BJ (cell line): ENCODE measurements at regions not wholly inside any gene's neighbourhood (a gene's known extent, or its start where the extent isn't known, plus 50 kb on each side); places are given as distances from the start of the nearest gene placed in this dataset.

ENCODE experiments used
- CTCF ChIA-PET: fragments of 350-600 bp; formaldehyde crosslinking; extraction: SDS; loops from one replicate; lab custom pipeline; 2021; ENCODE audit warnings: antibody characterized with exemption, inconsistent platforms; lab: Yijun Ruan, JAX
- POLR2A ChIA-PET: fragments of 300-600 bp; sonication (Branson Sonifier 250); formaldehyde crosslinking; extraction: SDS; loops from one replicate; lab custom pipeline; 2021; ENCODE audit warnings: antibody characterized with exemption; lab: Charles Lee
- DNase-seq: peaks from one replicate; pipeline ENCODE4 v3.0.0-alpha.2; 2011; ENCODE audit warnings: low read depth
- H3K27me3 ChIP-seq: 2 replicates; pipeline ENCODE4 v1.6.0; 2011; ENCODE audit warnings: low read length; ENCODE audit not compliant: control insufficient read depth, insufficient read depth
- H3K36me3 ChIP-seq: 2 replicates; pipeline ENCODE4 v1.5.1; 2011; ENCODE audit warnings: low read length; ENCODE audit not compliant: control insufficient read depth, insufficient read depth
- H3K4me3 ChIP-seq: 2 replicates; pipeline ENCODE4 v1.5.1; 2011; ENCODE audit warnings: low read depth, mild to moderate bottlenecking, control low read depth, low read length
- TF ChIP-seq, protein P1 (sequence below): IDR thresholded peaks from 2 replicates; pipeline ENCODE4 v1.5.1; 2011; ENCODE audit warnings: low read depth, mild to moderate bottlenecking, control low read depth, inconsistent platforms, low read length, moderate library complexity; ENCODE audit not compliant: insufficient read depth

DNA sequence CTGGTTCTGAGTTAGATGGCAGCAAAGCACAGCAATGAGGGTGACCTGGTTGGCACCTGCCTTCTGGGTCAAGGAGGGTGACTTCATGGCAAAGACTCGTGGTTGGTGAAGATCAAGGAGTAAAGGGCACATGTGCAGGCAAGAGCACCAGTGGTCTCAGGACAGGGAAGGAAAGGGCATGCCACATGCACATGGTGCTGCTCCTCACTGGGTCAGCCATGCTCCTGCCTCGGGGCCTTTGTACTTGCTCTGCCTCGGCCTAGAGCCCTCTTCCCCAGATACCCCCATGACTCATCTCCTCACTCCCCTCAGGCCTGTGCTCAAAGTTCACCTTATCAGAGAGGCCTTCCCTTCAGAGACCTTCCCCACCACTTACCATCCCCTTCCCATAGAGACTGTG, 106.7 kb upstream of the KDM7A start:
- Histone ChIP-seq H3K4me3 (no peak overlapping the region), H3K27me3 (peaks cover 3% of the 10 kb centered on the region; the same call in 1 of the 2 replicates)
- CTCF ChIA-PET, result interaction anchor here (1.3 kb wide), 1 partner anchor 11 kb away, joined by 3 read pairs; no protein-coding TSS in a partner anchor

DNA sequence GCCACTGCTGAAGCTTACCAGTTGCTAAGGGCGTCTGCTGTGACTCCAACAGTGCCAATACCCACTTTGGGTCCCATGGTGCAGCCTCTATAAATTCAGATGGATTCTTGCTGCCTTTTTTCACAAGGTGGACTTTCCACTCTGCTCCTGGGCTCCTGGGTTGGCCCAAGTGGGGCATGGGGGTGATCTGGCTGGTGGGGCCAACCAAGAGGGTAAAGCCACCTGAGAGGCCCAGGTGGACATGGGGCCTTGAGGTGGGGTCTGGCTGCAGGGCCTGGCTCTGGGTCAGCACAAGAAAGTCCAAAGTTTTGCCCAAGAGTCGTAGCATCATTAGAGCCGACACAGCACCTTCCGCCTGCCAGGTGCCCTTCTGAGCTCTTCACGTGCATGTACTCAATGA, 105.2 kb upstream of the KDM7A start:
- peaks cover 3% of the 10 kb centered on the region for H3K27me3 ChIP-seq
- CTCF ChIA-PET, result no interaction called here

More for the DNA sequence above, 106.7 kb upstream of the KDM7A start:
- no peak for DNase-seq
- no peaks in the 10 kb centered on the region for H3K36me3 ChIP-seq
- TF ChIP-seq, protein P1, sequence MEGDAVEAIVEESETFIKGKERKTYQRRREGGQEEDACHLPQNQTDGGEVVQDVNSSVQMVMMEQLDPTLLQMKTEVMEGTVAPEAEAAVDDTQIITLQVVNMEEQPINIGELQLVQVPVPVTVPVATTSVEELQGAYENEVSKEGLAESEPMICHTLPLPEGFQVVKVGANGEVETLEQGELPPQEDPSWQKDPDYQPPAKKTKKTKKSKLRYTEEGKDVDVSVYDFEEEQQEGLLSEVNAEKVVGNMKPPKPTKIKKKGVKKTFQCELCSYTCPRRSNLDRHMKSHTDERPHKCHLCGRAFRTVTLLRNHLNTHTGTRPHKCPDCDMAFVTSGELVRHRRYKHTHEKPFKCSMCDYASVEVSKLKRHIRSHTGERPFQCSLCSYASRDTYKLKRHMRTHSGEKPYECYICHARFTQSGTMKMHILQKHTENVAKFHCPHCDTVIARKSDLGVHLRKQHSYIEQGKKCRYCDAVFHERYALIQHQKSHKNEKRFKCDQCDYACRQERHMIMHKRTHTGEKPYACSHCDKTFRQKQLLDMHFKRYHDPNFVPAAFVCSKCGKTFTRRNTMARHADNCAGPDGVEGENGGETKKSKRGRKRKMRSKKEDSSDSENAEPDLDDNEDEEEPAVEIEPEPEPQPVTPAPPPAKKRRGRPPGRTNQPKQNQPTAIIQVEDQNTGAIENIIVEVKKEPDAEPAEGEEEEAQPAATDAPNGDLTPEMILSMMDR, result no peak
- POLR2A ChIA-PET, result no interaction called here

DNA sequence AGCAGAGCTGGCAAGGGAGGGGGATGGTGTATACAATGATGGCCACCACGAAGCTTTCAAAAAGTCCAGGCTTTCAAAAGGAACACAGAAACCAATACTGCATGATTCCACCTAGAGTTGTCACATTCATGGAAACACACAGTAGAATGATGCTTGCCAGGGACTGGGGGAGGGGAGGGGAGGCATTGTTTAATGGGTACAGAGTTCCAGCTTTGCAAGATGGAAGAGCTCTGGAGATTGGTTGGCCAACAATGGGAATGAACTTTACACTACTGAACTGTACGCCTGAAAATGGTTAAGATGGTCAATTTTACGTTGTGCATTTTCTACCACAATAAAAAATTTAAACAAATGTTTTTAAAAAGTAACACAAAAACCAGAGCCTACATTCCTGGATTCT, 104.5 kb upstream of the KDM7A start:
- Histone ChIP-seq H3K27me3 (peaks cover 4% of the 10 kb centered on the region), H3K36me3 (no peaks in the 10 kb centered on the region), H3K4me3 (no peak overlapping the region)
- TF ChIP-seq, protein P1, result no peak
- DNase-seq, result no peak
- ChIA-PET POLR2A (no interaction called here), CTCF (interaction anchor here (0.6 kb wide), 1 partner anchor 534 kb away, joined by 4 read pairs; no protein-coding TSS in a partner anchor)

More for the DNA sequence above, 105.2 kb upstream of the KDM7A start:
- DNase-seq, result no peak
- H3K4me3 ChIP-seq, result no peak overlapping the region
- TF ChIP-seq, protein P1, result no peak
- POLR2A ChIA-PET, result no interaction called here
- H3K36me3 ChIP-seq, result no peaks in the 10 kb centered on the region

DNA sequence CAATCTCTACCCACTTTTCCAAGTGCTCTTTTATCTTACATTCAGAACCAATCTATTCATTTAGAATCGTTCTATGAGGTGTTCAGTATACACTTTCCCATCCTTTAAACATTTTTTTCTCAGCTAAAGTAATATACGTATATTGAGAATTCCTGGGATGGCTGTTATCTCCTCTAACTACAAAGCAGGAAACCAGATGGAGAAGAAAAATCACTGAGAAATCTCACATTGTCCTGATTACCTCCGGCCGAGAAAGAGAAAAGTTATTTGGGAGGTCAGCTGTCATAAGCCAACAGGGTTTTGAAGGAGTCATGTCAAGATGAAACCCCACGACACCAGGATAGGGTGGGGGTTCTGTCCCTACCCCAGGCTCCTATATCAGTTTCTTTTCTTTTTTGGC, 99.2 kb upstream of the KDM7A start:
- DNase-seq, result no peak
- Histone ChIP-seq H3K27me3 (peaks cover 4% of the 10 kb centered on the region), H3K36me3 (no peaks in the 10 kb centered on the region), H3K4me3 (no peak overlapping the region)
- TF ChIP-seq, protein P1, result no peak
- ChIA-PET CTCF (interaction anchor here (1.4 kb wide), 1 partner anchor 50 kb away, joined by 3 read pairs; no protein-coding TSS in a partner anchor), POLR2A (no interaction called here)

DNA sequence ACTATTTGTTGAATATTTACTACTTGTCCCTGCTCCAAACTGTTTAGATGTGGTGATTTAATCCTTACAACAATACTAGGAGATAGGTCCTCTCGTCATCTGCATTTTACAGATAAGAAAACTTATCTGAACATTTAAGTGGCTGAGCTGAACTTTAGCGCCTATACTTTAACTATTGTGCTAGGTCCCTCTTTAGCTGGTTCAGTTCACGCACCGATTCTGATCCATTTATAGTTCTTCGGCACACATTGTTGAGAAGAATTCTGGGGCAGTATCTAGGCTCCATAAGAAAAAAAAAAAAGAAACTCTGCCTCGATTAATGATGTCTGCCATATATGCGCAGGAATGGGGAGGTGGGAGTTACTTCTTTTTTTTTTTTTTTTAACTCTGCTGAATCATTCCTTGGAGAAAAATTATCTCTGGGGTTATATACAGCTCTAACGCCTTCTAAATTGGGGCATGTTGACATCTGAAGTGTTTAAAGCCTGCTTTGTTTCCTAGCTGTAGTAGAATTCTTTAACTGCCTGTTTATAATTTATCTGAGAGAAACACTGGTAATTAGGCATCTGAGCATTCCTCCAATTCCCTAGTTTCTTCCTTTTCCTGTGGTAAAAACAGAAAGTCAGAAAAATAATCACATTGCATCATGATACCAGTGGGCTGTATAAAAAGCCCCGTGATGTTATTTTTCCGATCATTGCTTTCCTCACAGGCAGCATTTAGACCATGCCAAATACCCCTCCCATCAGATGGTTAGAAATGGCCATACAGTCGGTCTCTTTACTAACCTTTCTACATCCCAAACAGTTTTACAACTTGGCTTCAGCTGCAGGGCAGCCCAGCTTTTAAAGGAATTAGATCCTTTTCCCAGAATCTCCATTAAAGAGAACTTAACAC, 98.5 kb upstream of the KDM7A start:
- Histone ChIP-seq H3K36me3 (no peaks in the 10 kb centered on the region), H3K4me3 (no peak overlapping the region), H3K27me3 (peaks cover 2% of the 10 kb centered on the region)
- ChIA-PET POLR2A (interaction anchor here (1.0 kb wide), 1 partner anchor 10 kb away, joined by 3 read pairs; no protein-coding TSS in a partner anchor), CTCF (interaction anchor here (0.7 to 1.4 kb wide), 3 partner anchors 11 to 51 kb away, joined by 3 read pairs; no protein-coding TSS in a partner anchor)
- no peak for DNase-seq
- TF ChIP-seq, protein P1, result no peak
